H9 (cell line): ENCODE measurements at regions not wholly inside any gene's neighbourhood (a gene's known extent, or its start where the extent isn't known, plus 50 kb on each side); places are given as distances from the start of the nearest gene placed in this dataset.

Experiments used
- DNase-seq: peaks from one replicate; pipeline ENCODE4 v3.0.0-alpha.2; 2017
- H2AFZ ChIP-seq: one replicate; pipeline ENCODE4 v1.6.1; 2013; ENCODE audit warnings: mild to moderate bottlenecking, low read length, control low read depth, moderate library complexity
- H2AK5ac ChIP-seq: 2 replicates; pipeline ENCODE4 v1.6.1; 2013; ENCODE audit warnings: low read length, control low read depth, mixed read lengths; ENCODE audit not compliant: insufficient read length
- H2BK120ac ChIP-seq: one replicate; pipeline ENCODE4 v1.6.1; 2013; ENCODE audit warnings: low read depth, mild to moderate bottlenecking, low read length, control low read depth, inconsistent platforms; ENCODE audit not compliant: poor library complexity, severe bottlenecking
- H2BK12ac ChIP-seq: 2 replicates; pipeline ENCODE4 v1.6.1; 2013; ENCODE audit warnings: low read length, control low read depth, mixed read lengths, low read depth; ENCODE audit not compliant: insufficient read length
- H2BK15ac ChIP-seq: 2 replicates; pipeline ENCODE4 v1.6.1; 2013; ENCODE audit warnings: low read depth, low read length, control low read depth
- H2BK20ac ChIP-seq: one replicate; pipeline ENCODE4 v1.6.1; 2013; ENCODE audit warnings: low read depth, mild to moderate bottlenecking, low read length, control low read depth, inconsistent platforms; ENCODE audit not compliant: poor library complexity, severe bottlenecking
- H2BK5ac ChIP-seq: 2 replicates; pipeline ENCODE4 v1.6.1; 2013; ENCODE audit warnings: low read length, control low read depth, mixed read lengths; ENCODE audit not compliant: insufficient read length
- H3K14ac ChIP-seq: 2 replicates; pipeline ENCODE4 v1.6.1; 2013; ENCODE audit warnings: low read length, control low read depth; ENCODE audit not compliant: insufficient read depth
- H3K18ac ChIP-seq: 2 replicates; pipeline ENCODE4 v1.6.1; 2013; ENCODE audit warnings: low read depth, mild to moderate bottlenecking, mixed read lengths, low read length, control low read depth; ENCODE audit not compliant: insufficient read length
- H3K23ac ChIP-seq: 2 replicates; pipeline ENCODE4 v1.6.1; 2013; ENCODE audit warnings: low read length, control low read depth, mixed read lengths, low read depth; ENCODE audit not compliant: insufficient read length
- H3K23me2 ChIP-seq: 2 replicates; pipeline ENCODE4 v1.6.1; 2013; ENCODE audit warnings: low read depth, mild to moderate bottlenecking, mixed read lengths, low read length, control low read depth; ENCODE audit not compliant: insufficient read length, poor library complexity, severe bottlenecking
- H3K27ac ChIP-seq: 2 replicates; pipeline ENCODE4 v1.5.1; 2013; ENCODE audit warnings: low read length, control low read depth, mixed read lengths, low read depth; ENCODE audit not compliant: insufficient read length
- H3K27me3 ChIP-seq: 2 replicates; pipeline ENCODE4 v1.6.1; 2013; ENCODE audit warnings: low read length, control low read depth, inconsistent platforms; ENCODE audit not compliant: insufficient read depth
- H3K4ac ChIP-seq: 2 replicates; pipeline ENCODE4 v1.6.1; 2013; ENCODE audit warnings: low read depth, mild to moderate bottlenecking, control low read depth, inconsistent platforms, low read length, moderate library complexity
- H3K4me1 ChIP-seq: 2 replicates; pipeline ENCODE4 v1.6.1; 2013; ENCODE audit warnings: low read length, control low read depth, inconsistent platforms; ENCODE audit not compliant: insufficient read depth
- H3K4me2 ChIP-seq: 2 replicates; pipeline ENCODE4 v1.6.1; 2013; ENCODE audit warnings: low read length, control low read depth, mixed read lengths; ENCODE audit not compliant: insufficient read length, insufficient read depth
- H3K56ac ChIP-seq: 2 replicates; pipeline ENCODE4 v1.6.1; 2013; ENCODE audit warnings: low read depth, mild to moderate bottlenecking, mixed read lengths, low read length, control low read depth; ENCODE audit not compliant: insufficient read length
- H3K79me1 ChIP-seq: 2 replicates; pipeline ENCODE4 v1.6.1; 2013; ENCODE audit warnings: low read depth, mild to moderate bottlenecking, moderate library complexity, low read length, control low read depth, inconsistent platforms; ENCODE audit not compliant: insufficient read depth, poor library complexity, severe bottlenecking
- H3K79me2 ChIP-seq: 2 replicates; pipeline ENCODE4 v1.6.1; 2013; ENCODE audit warnings: low read length, control low read depth, inconsistent platforms; ENCODE audit not compliant: insufficient read depth
- H3K9ac ChIP-seq: 2 replicates; pipeline ENCODE4 v1.6.1; 2013; ENCODE audit warnings: low read length, control low read depth, mixed read lengths; ENCODE audit not compliant: insufficient read length; ENCODE audit errors: extremely low read depth
- H3K9me3 ChIP-seq: one replicate; pipeline ENCODE4 v1.6.1; 2013; ENCODE audit warnings: low read depth, low read length, inconsistent platforms; ENCODE audit not compliant: control insufficient read depth
- H3T11ph ChIP-seq: one replicate; pipeline ENCODE4 v1.6.1; 2013; ENCODE audit warnings: mild to moderate bottlenecking, low read length, control low read depth, inconsistent platforms
- H4K20me1 ChIP-seq: one replicate; pipeline ENCODE4 v1.6.1; 2013; ENCODE audit not compliant: control insufficient read depth, insufficient read length, insufficient read depth
- H4K5ac ChIP-seq: 2 replicates; pipeline ENCODE4 v1.6.1; 2013; ENCODE audit warnings: low read depth, mild to moderate bottlenecking, mixed read lengths, low read length, control low read depth; ENCODE audit not compliant: insufficient read length
- H4K8ac ChIP-seq: replicated peaks from 2 replicates; pipeline ENCODE4 v1.6.1; 2013; ENCODE audit warnings: low read length, control low read depth, mixed read lengths, low read depth; ENCODE audit not compliant: insufficient read length
- H4K91ac ChIP-seq: 2 replicates; pipeline ENCODE4 v1.6.1; 2013; ENCODE audit warnings: low read depth, mild to moderate bottlenecking, moderate library complexity, mixed read lengths, low read length, control low read depth; ENCODE audit not compliant: insufficient read length
- H3K27ac Mint-ChIP-seq, 3 experiments: 2 replicates in 2 of 3; 3 replicates in 1 of 3; pipeline ENCODE4 v1.8.0; 2020 to 2021; ENCODE audit warnings: mixed read lengths in 3 of 3, mild to moderate bottlenecking in 1 of 3, moderate library complexity in 1 of 3
- H3K27me3 Mint-ChIP-seq: 2 replicates; pipeline ENCODE4 v1.8.0; 2021; ENCODE audit warnings: low read depth, mild to moderate bottlenecking, moderate library complexity, mixed read lengths
- H3K36me3 Mint-ChIP-seq, 3 experiments: 2 replicates in 2 of 3; 3 replicates in 1 of 3; pipeline ENCODE4 v1.8.0; 2020 to 2021; ENCODE audit warnings: low read depth in 3 of 3, mixed read lengths in 3 of 3; ENCODE audit not compliant: insufficient read depth in 1 of 3
- H3K4me1 Mint-ChIP-seq, 2 experiments: 2 replicates each; pipeline ENCODE4 v1.8.0; 2020; ENCODE audit warnings: mixed read lengths in 2 of 2
- H3K4me3 Mint-ChIP-seq, 2 experiments: 2 replicates in 1 of 2; 3 replicates in 1 of 2; pipeline ENCODE4 v1.8.0; 2020 to 2021; ENCODE audit warnings: mild to moderate bottlenecking in 2 of 2, mixed read lengths in 2 of 2, moderate library complexity in 1 of 2
- H3K9me3 Mint-ChIP-seq, 2 experiments: 2 replicates in 1 of 2; 3 replicates in 1 of 2; pipeline ENCODE4 v1.8.0; 2020; ENCODE audit warnings: mild to moderate bottlenecking in 2 of 2, mixed read lengths in 2 of 2, moderate library complexity in 1 of 2
- CTCF ChIP-seq: fragments of 200-600 bp; sonication (generic); conservative IDR thresholded peaks from 3 replicates; pipeline ENCODE4 v1.8.0; 2021; ENCODE audit warnings: antibody characterized with exemption, mild to moderate bottlenecking
- WGBS: extraction: QIAGEN DNeasy Blood & Tissue Kit; methylation state at CpG from one replicate; pipeline ENCODE4 v1.1.7; 2013; ENCODE audit warnings: missing lambda C conversion rate, low lambda C conversion rate, mixed read lengths; ENCODE audit not compliant: insufficient read length; ENCODE audit errors: extremely low coverage; 5-methylcytosine and 5-hydroxymethylcytosine counted together

GRCh38 chr14:54253195-54253947 is 143.4 kb upstream of the CDKN3 start:
- Histone ChIP-seq H2BK5ac (no peak overlapping the region), H3T11ph (no peak overlapping the region), H3K23ac (no peak overlapping the region), H3K27ac (no peak overlapping the region), H2AK5ac (no peak overlapping the region), H2BK12ac (no peak overlapping the region), H2BK15ac (no peak overlapping the region), H3K27me3 (no peaks in the 10 kb centered on the region), H3K79me1 (no peaks in the 10 kb centered on the region), H3K4me2 (no peak overlapping the region), H3K79me2 (no peaks in the 10 kb centered on the region), H4K5ac (no peak overlapping the region), H4K91ac (no peak overlapping the region), H3K56ac (no peak overlapping the region), H3K23me2 (no peaks in the 10 kb centered on the region), H3K9ac (no peak overlapping the region), H2BK20ac (no peak overlapping the region), H4K8ac (no peak overlapping the region), H4K20me1 (no peaks in the 10 kb centered on the region), H3K18ac (no peak overlapping the region), H3K4ac (no peak overlapping the region), H2BK120ac (no peak overlapping the region), H3K4me1 (no peaks in the 10 kb centered on the region), H3K9me3 (no peaks in the 10 kb centered on the region), H3K14ac (no peak overlapping the region), H2AFZ (no peak overlapping the region)
- no peaks in the 10 kb centered on the region; a peak in 1 of 5 replicates for H3K9me3 Mint-ChIP-seq
- WGBS = no CpG with 5 or more reads among the region's 4 CpGs
- no peak for DNase-seq
- H3K36me3 Mint-ChIP-seq = no peaks in the 10 kb centered on the region; a peak in 2 of 7 replicates
- no peak overlapping the region for H3K27ac Mint-ChIP-seq
- no peak for TF ChIP-seq CTCF
- H3K4me1 Mint-ChIP-seq = peaks cover 20 to 24% of the 10 kb centered on the region in 2 experiments
- H3K27me3 Mint-ChIP-seq = peaks cover 3% of the 10 kb centered on the region; the same call in 1 of the 2 replicates
- H3K4me3 Mint-ChIP-seq = no peak overlapping the region
